HT-29 (cell line): ENCODE measurements at regions not wholly inside any gene's neighbourhood (a gene's known extent, or its start where the extent isn't known, plus 50 kb on each side); places are given as distances from the start of the nearest gene placed in this dataset.

Experiments
- DNase-seq: peaks from one replicate; pipeline ENCODE4 v3.0.0-alpha.2; 2015; ENCODE audit warnings: low spot score

DNA sequence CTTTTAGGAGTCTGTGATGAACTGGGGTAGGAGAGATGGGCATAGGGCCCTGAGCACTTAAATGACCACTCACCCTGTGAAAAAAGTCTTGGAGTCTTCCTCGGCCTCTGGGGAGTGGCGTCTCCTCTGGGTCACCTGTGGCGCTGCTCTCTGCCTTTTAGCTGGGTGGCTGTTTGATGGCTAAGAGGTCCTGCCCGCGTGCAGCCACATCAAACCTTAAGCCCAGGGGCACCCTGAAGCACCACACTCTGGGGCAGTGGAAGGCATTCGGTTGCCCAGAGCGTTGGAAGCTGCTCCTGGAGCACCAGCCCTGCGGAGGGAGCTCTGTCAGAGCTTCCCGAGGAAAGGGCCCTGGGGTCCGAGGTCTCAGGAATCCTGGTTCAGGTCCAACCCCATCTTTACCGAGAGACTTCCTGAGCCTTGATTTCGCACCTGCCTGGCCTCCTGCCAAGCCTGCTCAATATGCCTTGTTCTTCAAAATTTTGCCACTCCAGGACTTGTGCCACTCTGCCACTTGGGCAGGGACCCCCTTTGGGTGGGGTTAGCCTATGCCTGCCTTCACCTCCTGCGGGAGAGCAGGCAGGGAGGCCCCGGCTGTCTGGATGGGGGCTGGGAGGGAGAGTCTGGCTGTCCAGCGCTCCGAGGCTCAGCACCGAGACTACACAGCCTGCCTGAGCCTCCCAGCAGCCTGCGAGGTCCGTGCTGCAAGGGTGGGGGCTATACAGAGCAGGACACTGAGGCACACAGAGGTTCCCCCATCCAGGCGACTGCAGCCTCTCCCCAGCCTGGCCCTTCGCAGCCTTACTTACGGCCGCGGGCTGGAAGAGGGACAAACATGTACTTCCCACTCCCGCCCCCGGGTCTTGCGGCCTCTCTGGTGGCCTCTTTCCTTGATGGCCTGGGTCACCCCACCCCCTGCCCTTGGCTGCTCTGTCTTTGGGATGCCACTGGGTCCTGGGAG lies 63.4 kb upstream of the RNU6ATAC start:
- no peak for DNase-seq

DNA sequence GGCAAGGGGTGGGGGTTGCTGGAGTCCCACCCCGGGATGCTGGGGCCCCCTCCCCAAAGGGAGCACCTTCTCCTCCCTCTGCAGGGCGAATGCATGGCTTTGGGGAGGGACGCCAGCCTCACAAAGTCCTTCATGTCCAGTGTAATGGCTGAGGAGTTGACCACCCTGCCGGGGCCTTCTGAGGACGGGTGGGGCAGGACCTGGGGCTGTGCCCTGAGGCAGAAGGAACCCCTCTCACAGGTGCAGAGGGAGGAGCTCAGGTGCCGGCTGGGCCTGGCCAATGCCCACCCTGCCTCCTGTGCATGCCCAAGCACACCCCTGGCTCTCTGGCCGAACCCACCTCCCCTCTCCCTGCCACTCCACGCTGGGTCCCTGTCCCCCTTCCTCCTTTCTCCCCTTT lies 64.3 kb upstream of the RNU6ATAC start:
- no peak for DNase-seq

DNA sequence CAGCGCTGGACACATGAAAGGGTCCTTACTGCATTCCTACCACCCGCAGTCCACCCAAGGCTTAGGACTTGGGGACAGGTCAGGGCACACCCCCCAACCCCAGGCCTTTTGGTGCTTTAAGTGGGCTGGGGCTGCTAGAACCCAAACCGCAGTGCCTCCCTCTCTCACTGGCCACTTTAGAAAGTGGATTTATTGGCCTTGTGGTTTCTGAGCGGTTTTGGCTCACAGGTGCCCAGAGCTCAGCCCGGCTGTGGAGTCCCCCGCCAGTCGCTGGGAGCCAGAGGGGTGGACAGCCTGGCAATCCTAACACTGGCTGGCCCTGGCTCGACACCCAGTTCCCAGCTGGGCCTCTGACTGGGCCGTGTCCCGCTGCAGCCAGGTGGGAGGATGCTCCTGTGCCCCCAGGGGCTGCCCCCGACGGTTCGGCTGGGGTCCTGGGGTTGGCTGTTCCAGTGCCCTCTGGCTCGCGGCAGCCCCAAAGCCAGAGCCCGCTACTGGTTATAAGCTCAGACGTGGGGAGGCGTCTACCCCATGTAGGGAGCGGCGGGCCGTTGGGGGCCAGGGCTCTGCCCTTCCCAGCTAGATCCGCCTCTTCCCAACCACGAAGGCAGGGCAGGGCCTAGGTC lies 65.2 kb upstream of the RNU6ATAC start:
- no peak for DNase-seq

DNA sequence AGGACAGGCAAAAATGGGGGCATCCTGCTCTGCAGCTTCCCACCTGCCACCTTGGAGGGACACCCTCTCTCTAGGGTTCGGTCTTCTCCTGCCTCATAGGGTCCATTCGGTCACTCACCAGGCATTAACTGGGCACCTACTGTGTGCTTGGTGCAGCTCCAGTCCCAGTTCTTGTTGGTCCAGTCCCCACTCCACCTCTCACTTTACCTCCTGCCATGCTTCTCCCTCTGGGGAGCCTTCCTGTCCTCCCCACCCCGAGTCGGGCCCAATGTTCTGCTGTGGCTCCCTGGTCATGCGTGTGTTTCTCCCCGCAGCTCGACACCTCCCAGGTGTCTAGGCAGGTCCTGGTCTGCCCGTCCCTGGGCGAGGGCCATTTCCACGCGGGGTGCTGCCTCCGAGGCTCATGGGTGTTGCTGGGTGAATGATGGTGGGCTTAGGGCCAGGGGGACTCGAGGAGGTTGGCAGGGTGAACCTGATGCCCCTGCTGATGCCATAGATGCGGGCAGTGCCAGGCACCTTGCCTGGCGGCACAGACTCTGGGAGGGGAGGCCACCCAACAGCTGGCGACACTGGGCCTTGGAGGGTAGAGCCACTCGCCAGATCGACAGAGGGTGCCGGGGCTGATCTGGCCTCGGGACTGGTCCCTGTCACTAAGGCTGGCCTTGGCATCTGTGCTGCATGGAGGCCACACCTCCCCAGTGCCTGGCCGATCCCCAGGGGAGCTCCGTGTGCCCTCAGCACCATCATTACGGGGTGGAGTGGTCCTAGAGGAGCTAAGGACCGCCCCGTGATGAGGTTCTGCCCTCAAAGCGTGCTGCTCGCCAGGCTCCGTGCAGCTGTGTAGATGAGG lies 66.0 kb upstream of the RNU6ATAC start:
- no peak for DNase-seq

DNA sequence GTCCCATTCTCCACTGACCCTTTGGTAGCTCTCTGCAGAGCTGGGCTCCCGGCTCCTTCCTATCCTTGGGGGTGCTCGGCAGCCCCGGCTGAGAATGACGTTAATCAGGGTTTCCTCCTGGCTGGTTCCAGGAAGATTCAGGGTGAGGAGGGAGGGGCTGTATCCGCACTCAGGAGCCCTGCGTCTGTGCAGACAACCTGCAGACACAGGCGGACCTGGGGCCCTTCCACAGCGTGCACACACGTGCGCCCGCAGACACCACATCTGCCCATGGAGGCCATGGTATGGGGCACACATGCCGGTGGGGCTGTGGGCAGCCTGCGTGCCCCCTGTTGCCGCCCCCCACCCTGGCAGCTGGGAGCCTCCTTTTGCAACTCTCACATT lies 66.6 kb upstream of the RNU6ATAC start:
- no peak for DNase-seq

DNA sequence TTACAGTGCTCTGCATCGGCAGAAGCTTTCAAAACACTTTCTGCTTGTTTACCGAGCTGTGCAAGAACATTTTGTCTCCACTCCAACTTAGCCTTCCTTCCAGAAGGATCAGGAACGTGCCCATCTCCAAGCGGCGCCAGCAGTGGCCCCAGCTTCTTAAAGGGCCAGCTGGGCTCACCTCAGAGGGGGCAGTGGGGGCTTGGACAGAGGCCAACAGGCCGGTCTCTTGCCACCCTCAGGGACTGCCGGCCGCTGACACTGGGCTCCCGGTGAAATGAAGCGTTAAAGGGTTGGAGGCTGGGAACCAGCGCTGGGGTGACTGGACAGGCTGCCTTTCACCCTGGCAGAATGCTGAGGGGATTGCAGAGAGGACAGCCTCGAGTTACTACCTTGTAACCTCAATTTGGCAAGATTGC lies 67.0 kb upstream of the RNU6ATAC start:
- DNase-seq, result no peak

DNA sequence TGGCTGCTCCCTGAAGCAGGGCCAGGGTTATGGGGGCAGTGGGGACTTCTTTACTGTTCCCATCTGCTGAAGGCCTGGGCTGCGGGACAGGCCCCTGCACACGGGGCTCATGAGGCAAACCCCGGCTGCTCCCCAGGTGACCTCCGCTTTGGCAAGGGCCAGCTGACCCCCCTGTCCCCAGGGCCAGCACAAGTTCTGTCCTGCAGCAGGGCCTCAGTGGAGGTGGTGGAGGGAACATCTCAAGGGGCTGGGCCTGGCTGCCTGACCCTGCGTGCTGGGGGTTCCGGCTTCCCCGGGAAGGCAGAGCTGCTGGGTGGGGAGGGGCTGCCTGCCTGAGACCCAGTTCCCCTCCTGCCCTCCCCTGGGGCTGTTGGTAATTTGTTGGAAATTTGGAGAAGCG lies 67.4 kb upstream of the RNU6ATAC start:
- no peak for DNase-seq

GRCh38 chr9:134233022-134233421 lies 68.7 kb upstream of the RNU6ATAC start:
- DNase-seq, result no peak

DNA sequence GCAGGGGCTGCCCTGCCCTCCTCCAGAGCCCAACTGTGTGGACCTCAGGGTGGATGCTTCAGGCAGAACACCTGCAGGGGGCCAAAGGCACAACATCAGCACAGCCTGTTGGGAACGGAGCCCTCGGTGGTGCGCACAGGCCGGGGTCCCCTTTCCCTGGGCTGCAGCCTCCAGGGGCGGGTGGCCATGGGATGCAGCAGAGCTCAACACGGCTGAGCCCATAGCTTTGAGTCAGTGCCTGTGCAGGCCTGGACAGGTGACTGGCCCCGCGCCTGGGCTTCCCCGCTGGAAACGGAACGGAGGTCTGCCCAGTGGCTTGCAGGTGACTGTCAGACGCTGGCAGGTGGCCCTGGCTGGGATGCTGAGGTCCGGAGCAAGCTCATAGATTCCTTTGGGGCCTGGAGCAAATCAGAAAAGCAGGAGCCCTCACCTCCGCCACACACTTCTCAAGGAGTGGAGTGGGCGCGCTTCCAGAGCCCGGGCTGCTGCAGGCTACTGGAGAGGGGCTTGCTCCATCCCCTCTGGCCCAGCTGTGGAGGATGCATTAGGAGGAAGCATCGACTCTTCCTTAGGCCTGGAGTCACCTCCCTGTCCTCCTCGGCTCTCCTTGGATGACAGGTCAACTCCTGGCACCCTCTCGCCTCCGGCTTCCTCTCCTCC lies 69.8 kb upstream of the RNU6ATAC start:
- DNase-seq, result no peak

DNA sequence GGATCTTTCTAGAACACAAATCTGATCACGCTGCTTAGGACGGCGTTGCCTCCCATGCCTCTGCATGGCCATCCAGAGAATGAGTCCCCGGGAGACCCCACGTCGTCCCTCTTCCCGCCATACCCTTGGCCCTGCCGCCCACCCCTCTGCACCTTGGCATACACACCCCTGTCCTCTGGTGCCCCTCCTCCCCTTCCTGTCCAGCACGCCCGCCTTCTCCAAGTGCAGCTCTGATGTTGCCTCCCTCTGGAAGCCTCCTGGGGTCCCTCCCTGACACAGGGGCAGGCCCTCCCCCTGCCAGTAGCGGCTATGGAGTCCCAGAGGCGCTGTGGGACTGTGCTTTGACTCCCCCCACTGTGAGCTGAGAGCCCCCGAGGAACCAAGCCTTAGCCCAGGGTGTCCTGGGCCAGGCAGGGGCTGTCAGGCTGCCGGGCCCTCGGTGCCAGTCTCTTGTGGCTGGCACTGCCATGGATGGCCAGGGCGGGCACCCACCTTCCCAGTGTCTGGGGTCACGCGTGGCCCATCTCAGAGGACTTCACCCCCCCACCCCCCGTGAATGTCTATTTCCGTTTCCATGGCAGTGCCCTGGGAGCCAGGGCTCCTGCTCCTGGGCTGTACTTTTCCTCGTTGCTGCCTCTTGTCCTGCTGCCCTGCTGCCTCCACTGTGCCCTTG lies 70.5 kb upstream of the RNU6ATAC start:
- DNase-seq, result no peak

- DNase-seq, result no peak
These were observed 71.0 kb upstream of the RNU6ATAC start for GRCh38 chr9:134235366-134235765.

DNA sequence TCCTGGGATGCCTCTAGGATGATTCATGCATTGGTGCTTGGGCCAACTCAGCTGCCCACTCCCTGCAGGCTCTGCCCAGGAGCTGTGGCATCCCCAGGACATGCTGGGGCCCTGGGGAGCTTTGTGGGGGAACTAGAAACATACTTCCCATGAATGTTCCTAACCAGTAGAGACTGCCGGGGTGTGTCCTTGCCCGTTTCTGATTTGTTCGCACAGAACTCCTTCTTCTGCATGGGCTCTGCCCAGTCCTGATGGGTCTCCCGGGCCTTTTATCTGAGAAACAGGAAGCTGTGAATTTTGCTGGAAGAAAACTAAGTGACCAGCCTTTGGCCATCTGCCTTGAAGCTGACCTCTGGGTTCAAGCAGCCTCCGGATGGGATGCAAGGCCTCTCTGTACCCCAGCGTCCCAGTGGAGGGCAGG lies 71.6 kb upstream of the RNU6ATAC start:
- DNase-seq, result no peak

DNA sequence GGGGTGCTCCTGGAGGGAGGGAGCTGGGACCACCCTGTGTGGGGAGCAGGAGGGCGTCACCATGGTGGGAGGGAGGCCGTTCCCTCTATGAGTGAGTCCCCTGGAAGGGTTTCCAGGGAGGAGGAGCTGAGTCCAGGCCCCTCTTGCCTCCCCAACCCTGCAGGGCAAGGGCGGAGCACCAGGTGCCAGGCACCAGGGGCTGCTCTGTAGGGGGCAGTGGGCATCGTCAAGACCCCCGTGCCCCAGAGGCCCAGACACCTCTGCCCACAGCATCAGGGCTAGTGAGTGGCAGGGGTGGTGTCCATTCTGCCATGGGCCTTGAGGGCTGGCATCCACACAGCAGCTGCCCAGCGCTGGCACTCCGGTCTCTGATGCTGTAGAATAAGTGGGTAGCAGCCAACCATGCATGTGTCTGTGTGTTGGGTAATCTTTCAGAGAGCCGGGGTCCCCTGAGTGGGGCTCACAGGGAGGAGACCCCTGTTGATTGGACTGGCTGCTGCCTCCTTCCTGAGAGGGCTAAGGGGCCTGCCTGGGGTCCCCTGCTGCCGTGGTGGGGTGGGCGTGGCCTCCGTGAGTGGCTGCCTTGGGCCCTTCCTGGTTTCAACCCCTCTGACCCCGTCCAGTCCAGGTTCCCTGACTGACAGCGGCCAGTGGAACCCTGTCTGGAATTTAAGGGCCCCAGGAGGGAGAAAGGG lies 72.7 kb upstream of the RNU6ATAC start:
- DNase-seq, result no peak

GRCh38 chr9:134237630-134238265 lies 73.4 kb upstream of the RNU6ATAC start:
- DNase-seq, result no peak

DNA sequence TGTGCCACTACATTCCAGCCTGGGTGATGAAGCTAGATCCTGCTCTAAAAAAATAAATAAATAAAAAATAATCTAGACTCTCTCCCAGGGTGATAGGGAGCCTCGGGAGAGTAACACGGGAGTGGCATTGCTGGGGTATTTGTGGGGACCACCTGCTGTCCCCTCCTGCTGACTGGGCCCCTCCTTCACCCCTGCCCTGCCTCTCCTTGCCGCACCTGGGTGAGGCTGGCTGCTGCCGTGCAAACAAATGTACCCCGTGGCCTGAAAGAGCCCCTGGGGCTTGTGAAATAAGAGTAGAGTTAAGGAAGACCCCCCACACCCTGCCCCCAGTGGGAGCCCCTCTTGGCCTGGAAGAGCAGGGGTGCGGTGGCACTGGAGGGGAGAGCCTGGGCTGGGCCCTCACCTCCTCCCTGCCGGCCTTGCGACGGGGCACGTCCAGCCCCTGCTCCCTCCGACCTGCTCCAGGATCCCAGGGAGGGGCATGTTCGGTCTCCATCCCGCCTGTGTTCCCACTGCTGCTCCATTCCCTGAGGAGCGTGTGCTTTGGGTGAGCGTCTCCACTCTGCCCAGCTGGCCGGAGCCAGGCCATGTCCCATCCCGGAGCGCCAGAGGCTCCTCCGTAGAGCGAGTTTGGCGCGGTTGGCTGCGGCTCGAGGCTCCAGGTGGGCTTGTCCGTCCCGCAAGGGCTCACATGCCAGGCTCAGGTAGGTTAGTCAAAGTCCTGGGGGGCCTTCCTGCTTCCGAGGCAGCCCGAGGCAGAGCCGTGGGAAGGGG lies 75.0 kb upstream of the RNU6ATAC start:
- no peak for DNase-seq

DNA sequence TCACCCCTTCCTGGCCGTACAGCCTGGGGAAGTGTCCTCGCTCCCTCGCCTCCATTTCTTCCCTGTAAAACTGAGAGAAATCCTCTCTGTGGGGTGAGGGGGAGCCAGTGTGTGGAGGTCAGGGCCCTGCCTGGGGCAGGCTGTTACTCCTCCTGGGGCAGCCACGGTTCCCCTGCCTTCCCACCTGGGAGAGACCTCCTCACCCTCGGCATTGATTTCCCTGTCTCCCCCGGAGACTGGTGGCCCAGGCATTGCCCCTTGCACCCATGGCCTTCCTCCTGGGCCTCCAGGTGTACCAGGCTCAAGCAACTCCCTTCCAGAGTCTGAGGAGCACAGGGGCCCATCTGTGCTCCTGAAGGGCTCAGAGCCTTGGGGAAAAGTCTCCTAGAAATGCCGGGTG lies 75.6 kb upstream of the RNU6ATAC start:
- no peak for DNase-seq

- DNase-seq, result no peak
These were observed 76.0 kb upstream of the RNU6ATAC start for GRCh38 chr9:134240361-134240760.

GRCh38 chr9:134242706-134243105 lies 78.3 kb upstream of the RNU6ATAC start:
- no peak for DNase-seq
